Neural cell (in vitro differentiated cells): ENCODE measurements at regions not wholly inside any gene's neighbourhood (a gene's known extent, or its start where the extent isn't known, plus 50 kb on each side); places are given as distances from the start of the nearest gene placed in this dataset.

Experiments
- H2AFZ ChIP-seq: fragments of 200-600, 300-800 bp; sonication (generic), shearing (Covaris generic); 2 replicates; pipeline ENCODE4 v1.6.0; 2014; ENCODE audit warnings: low read depth, mild to moderate bottlenecking, antibody characterized with exemption, low read length, moderate library complexity
- H3F3A ChIP-seq: fragments of 200-600 bp; shearing (Covaris generic); 2 replicates; pipeline ENCODE4 v1.6.1; 2016; ENCODE audit warnings: mild to moderate bottlenecking, moderate library complexity, mixed read lengths, antibody characterized with exemption, low read length; ENCODE audit not compliant: insufficient read depth, poor library complexity, severe bottlenecking
- H3K27ac ChIP-seq: fragments of 200-600, 300-800 bp; sonication (generic), shearing (Covaris generic); 2 replicates; pipeline ENCODE4 v1.5.1; 2014; ENCODE audit warnings: mild to moderate bottlenecking, low read length, moderate library complexity
- H3K27me3 ChIP-seq: fragments of 300-800, 200-600 bp; sonication (generic), shearing (Covaris generic); 2 replicates; pipeline ENCODE4 v1.6.0; 2014; ENCODE audit warnings: mild to moderate bottlenecking, low read depth, low read length, moderate library complexity; ENCODE audit not compliant: insufficient read depth
- H3K36me3 ChIP-seq: fragments of 300-800, 200-600 bp; sonication (generic), shearing (Covaris generic); 2 replicates; pipeline ENCODE4 v1.5.1; 2014; ENCODE audit warnings: mild to moderate bottlenecking, antibody characterized with exemption, low read length, moderate library complexity; ENCODE audit not compliant: insufficient read depth
- H3K4me2 ChIP-seq: fragments of 300-800, 200-600 bp; sonication (generic), shearing (Covaris generic); 2 replicates; pipeline ENCODE4 v1.6.0; 2014; ENCODE audit warnings: mild to moderate bottlenecking, low read length
- H3K4me3 ChIP-seq: fragments of 300-800, 200-600 bp; sonication (generic), shearing (Covaris generic); 2 replicates; pipeline ENCODE4 v1.5.1; 2014; ENCODE audit warnings: mild to moderate bottlenecking, low read length, moderate library complexity
- H3K79me2 ChIP-seq: fragments of 200-600 bp; shearing (Covaris generic); replicated peaks from 2 replicates; pipeline ENCODE4 v1.6.0; 2014; ENCODE audit warnings: mild to moderate bottlenecking, low read length, moderate library complexity; ENCODE audit not compliant: insufficient read depth
- H3K9ac ChIP-seq: fragments of 300-800, 200-600 bp; sonication (generic), shearing (Covaris generic); 2 replicates; pipeline ENCODE4 v1.6.1; 2016; ENCODE audit warnings: mild to moderate bottlenecking, low read length, mixed read lengths
- H3K9me2 ChIP-seq: fragments of 200-600 bp; shearing (Covaris generic); 2 replicates; pipeline ENCODE4 v1.6.1; 2016; ENCODE audit warnings: mild to moderate bottlenecking, low read length, mixed read lengths; ENCODE audit not compliant: insufficient read depth
- H3K9me3 ChIP-seq: fragments of 200-600, 300-800 bp; sonication (generic), shearing (Covaris generic); 2 replicates; pipeline ENCODE4 v1.6.1; 2016; ENCODE audit warnings: mild to moderate bottlenecking, mixed run types, low read length, moderate library complexity, mixed read lengths
- H4K20me1 ChIP-seq: fragments of 200-600 bp; shearing (Covaris generic); 2 replicates; pipeline ENCODE4 v1.6.1; 2016; ENCODE audit warnings: mild to moderate bottlenecking, mixed run types; ENCODE audit not compliant: insufficient read depth
- CTCF ChIP-seq: fragments of 450-650 bp; IDR thresholded peaks from 2 replicates; pipeline ENCODE4 v1.5.1; 2014; ENCODE audit warnings: antibody characterized with exemption, mild to moderate bottlenecking, moderate library complexity; ENCODE audit not compliant: poor library complexity, severe bottlenecking
- EP300 ChIP-seq: fragments of 450-650 bp; conservative IDR thresholded peaks from 2 replicates; pipeline ENCODE4 v1.6.1; 2014; ENCODE audit warnings: antibody characterized with exemption, mild to moderate bottlenecking, moderate library complexity; ENCODE audit not compliant: poor library complexity, severe bottlenecking
- EZH2 ChIP-seq: fragments of 200-600, 300-800 bp; shearing (Covaris generic), sonication (generic); IDR thresholded peaks from 2 replicates; pipeline ENCODE4 v1.6.1; 2014; ENCODE audit warnings: antibody characterized with exemption, low read length, borderline replicate concordance, mild to moderate bottlenecking; ENCODE audit not compliant: insufficient read depth, poor library complexity, severe bottlenecking
- MXI1 ChIP-seq: fragments of 450-650 bp; conservative IDR thresholded peaks from 2 replicates; pipeline ENCODE4 v1.6.1; 2014; ENCODE audit warnings: antibody characterized with exemption, mild to moderate bottlenecking; ENCODE audit not compliant: poor library complexity, severe bottlenecking
- POLR2AphosphoS5 ChIP-seq: IDR thresholded peaks from 2 replicates; pipeline ENCODE4 v1.6.1; 2012
- RAD21 ChIP-seq: fragments of 450-650 bp; conservative IDR thresholded peaks from 2 replicates; pipeline ENCODE4 v1.6.1; 2014; ENCODE audit warnings: antibody characterized with exemption, mild to moderate bottlenecking, moderate library complexity
- REST ChIP-seq: IDR thresholded peaks from 2 replicates; pipeline ENCODE4 v1.6.1; 2012; ENCODE audit warnings: borderline replicate concordance
- SMC3 ChIP-seq: fragments of 450-650 bp; conservative IDR thresholded peaks from 2 replicates; pipeline ENCODE4 v1.6.1; 2014; ENCODE audit warnings: antibody characterized with exemption, mild to moderate bottlenecking, moderate library complexity; ENCODE audit not compliant: poor library complexity
- TAF1 ChIP-seq: IDR thresholded peaks from 2 replicates; pipeline ENCODE4 v1.6.1; 2012; ENCODE audit warnings: low read depth

GRCh38 chr17:33870936-33871335 lies 384.1 kb upstream of the CCL2 start:
- no peak for TF ChIP-seq TAF1
- TF ChIP-seq RAD21 = no peak
- TF ChIP-seq MXI1 = no peak
- no peak for TF ChIP-seq EZH2
- no peak for TF ChIP-seq SMC3
- no peak for TF ChIP-seq POLR2AphosphoS5
- no peak for TF ChIP-seq EP300
- TF ChIP-seq CTCF = no peak
- TF ChIP-seq REST = no peak
- Histone ChIP-seq H4K20me1 (no peaks in the 10 kb centered on the region), H2AFZ (no peak overlapping the region), H3K27ac (no peak overlapping the region), H3K4me3 (no peak overlapping the region), H3K9ac (no peak overlapping the region), H3K4me2 (no peak overlapping the region), H3K79me2 (no peaks in the 10 kb centered on the region), H3K36me3 (no peaks in the 10 kb centered on the region), H3K9me2 (no peaks in the 10 kb centered on the region), H3K9me3 (no peaks in the 10 kb centered on the region), H3K27me3 (no peaks in the 10 kb centered on the region), H3F3A (no peaks in the 10 kb centered on the region)

DNA sequence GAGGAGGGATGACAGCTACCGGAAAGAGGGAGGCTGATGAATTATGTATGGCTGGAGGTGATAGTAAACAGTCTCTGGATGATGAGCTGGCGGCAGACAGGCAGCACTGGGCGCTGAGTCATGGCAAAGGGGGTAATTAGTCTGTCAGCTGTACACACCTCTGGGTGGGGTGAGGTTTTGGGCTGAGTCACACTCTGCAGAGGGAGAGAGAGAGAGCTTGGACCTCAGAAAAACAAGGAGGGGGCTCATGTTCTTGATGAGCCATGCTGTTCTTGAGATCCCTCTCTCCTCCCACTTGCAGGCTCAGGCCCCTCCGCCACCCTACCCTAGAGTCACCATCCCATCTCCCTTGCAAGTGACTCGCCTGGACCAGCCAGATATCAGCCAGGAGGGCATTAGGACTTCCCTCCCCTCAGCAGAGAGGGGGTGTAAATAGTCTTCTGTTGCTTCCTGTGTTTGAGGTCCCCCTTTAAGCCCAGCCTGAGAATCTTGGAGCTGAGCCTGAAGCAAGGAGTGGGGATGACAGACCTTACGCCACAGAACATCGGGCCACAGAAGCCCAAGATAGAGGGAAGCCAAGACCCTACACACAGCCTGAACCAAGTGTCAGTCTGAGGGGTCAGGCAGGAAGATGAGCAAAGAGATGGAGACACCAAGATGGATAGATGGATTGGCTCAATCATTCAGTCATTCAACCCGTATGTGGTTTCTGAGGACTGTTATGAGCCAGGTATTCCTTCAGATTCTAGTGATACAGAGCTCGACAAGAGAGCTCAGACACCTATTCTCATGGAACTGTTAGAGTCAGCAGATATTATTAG lies 383.2 kb upstream of the CCL2 start:
- Histone ChIP-seq H3K27me3 (no peaks in the 10 kb centered on the region), H3K27ac (no peak overlapping the region), H3K9ac (no peak overlapping the region), H3K9me2 (no peaks in the 10 kb centered on the region), H3K36me3 (no peaks in the 10 kb centered on the region), H3K79me2 (no peaks in the 10 kb centered on the region), H2AFZ (no peak overlapping the region), H3K4me3 (no peak overlapping the region), H3K4me2 (no peak overlapping the region), H4K20me1 (no peaks in the 10 kb centered on the region), H3F3A (no peaks in the 10 kb centered on the region), H3K9me3 (no peaks in the 10 kb centered on the region)
- TF ChIP-seq EZH2 = no peak
- TF ChIP-seq POLR2AphosphoS5 = no peak
- no peak for TF ChIP-seq EP300
- no peak for TF ChIP-seq REST
- TF ChIP-seq RAD21 = no peak
- TF ChIP-seq TAF1 = no peak
